HCT116 (cell line): ENCODE measurements at regions not wholly inside any gene's neighbourhood (a gene's known extent, or its start where the extent isn't known, plus 50 kb on each side); places are given as distances from the start of the nearest gene placed in this dataset.

Experiments used
- ATAC-seq: fragments of 200-7000 bp; cut with Tn5 transposase; 2 replicates; pipeline ENCODE4 v1.9.1; 2020; ENCODE audit warnings: mild to moderate bottlenecking, moderate library complexity
- BruUV-seq: library from RNA; stranded (reverse); fragments of 400-500 nt; replicated peaks from 2 replicates; lab custom pipeline; 2021; lab: Mats Ljungman, UMichigan
- CTCF ChIA-PET: fragments of 300-600 bp; sonication (Branson Sonifier 250); formaldehyde crosslinking; loops from one replicate; lab custom pipeline; 2021; ENCODE audit warnings: antibody characterized with exemption; lab: Charles Lee
- POLR2A ChIA-PET: fragments of 300-600, 350-600 bp; sonication (Branson Sonifier 250); formaldehyde crosslinking; loops from one replicate; lab custom pipeline; 2021; ENCODE audit warnings: antibody characterized with exemption; lab: Charles Lee
- RAD21 ChIA-PET, 2 experiments: fragments of 300-600 bp; sonication (Branson Sonifier 250); formaldehyde crosslinking; loops; one replicate each; lab custom pipeline; 2023; ENCODE audit warnings: low total read pairs in 2 of 2; ENCODE audit not compliant: uncharacterized antibody in 2 of 2, unreplicated experiment in 2 of 2, low non-redundant PET in 1 of 2; lab: Charles Lee
- DNase-seq: peaks from one replicate; pipeline ENCODE4 v3.0.0-alpha.2; 2010; ENCODE audit warnings: low read depth, low spot score
- H2AFZ ChIP-seq: fragments of 200-600 bp; shearing (Covaris generic), sonication (generic); 2 replicates; pipeline ENCODE4 v1.6.1; 2017; ENCODE audit warnings: low read depth, mixed run types, mixed read lengths, antibody characterized with exemption, low read length; ENCODE audit not compliant: poor library complexity, severe bottlenecking
- H3K27ac ChIP-seq: 2 replicates; pipeline ENCODE4 v1.5.1; 2012; ENCODE audit warnings: low read depth, low read length
- H3K27me3 ChIP-seq: fragments of 200-600 bp; sonication (generic); 2 replicates; pipeline ENCODE4 v1.6.1; 2016; ENCODE audit warnings: mixed run types, low read length, mixed read lengths; ENCODE audit not compliant: insufficient read depth
- H3K36me3 ChIP-seq, 2 experiments: fragments of 200-500 bp in 1 of 2; fragments of 200-600 bp in 1 of 2; sonication (Bioruptor generic) in 1 of 2; sonication (generic) in 1 of 2; 2 replicates each; pipeline versions ENCODE4 v1.5.1 to v1.6.1; 2014 to 2016; ENCODE audit warnings: low read length in 2 of 2, inconsistent platforms in 1 of 2, mixed read lengths in 1 of 2, mixed run types in 1 of 2; ENCODE audit not compliant: insufficient read depth in 2 of 2, control insufficient read depth in 1 of 2
- H3K4me1 ChIP-seq, 2 experiments: fragments of 200-600 bp in 1 of 2; sonication (generic) in 1 of 2; 2 replicates each; pipeline versions ENCODE4 v1.5.1 to v1.6.1; 2012 to 2017; ENCODE audit warnings: low read length in 2 of 2, inconsistent platforms in 1 of 2, mild to moderate bottlenecking in 1 of 2, mixed read lengths in 1 of 2, mixed run types in 1 of 2, moderate library complexity in 1 of 2; ENCODE audit not compliant: insufficient read depth in 2 of 2, control insufficient read depth in 1 of 2
- H3K4me2 ChIP-seq: fragments of 200-600 bp; sonication (generic); 2 replicates; pipeline ENCODE4 v1.6.1; 2017; ENCODE audit warnings: mixed run types, low read length, mixed read lengths
- H3K4me3 ChIP-seq, 2 experiments: fragments of 200-600 bp in 1 of 2; sonication (generic) in 1 of 2; replicated peaks in 1 of 2; 2 replicates each; pipeline ENCODE4 v1.5.1; 2011 to 2016; ENCODE audit warnings: low read length in 2 of 2, control low read depth in 1 of 2, low read depth in 1 of 2, mild to moderate bottlenecking in 1 of 2, mixed read lengths in 1 of 2, mixed run types in 1 of 2
- H3K79me2 ChIP-seq: fragments of 200-600 bp; sonication (generic); 2 replicates; pipeline ENCODE4 v1.6.1; 2017; ENCODE audit warnings: mild to moderate bottlenecking, mixed run types, low read length, moderate library complexity, mixed read lengths; ENCODE audit not compliant: insufficient read depth
- H3K9ac ChIP-seq: fragments of 200-600 bp; sonication (generic); 2 replicates; pipeline ENCODE4 v1.6.1; 2016; ENCODE audit warnings: low read length, mixed read lengths
- H3K9me2 ChIP-seq: fragments of 200-600 bp; sonication (generic), shearing (Covaris generic); 2 replicates; pipeline ENCODE4 v1.6.1; 2017; ENCODE audit warnings: mixed run types, mild to moderate bottlenecking, moderate library complexity; ENCODE audit not compliant: insufficient read depth
- H3K9me3 ChIP-seq, 2 experiments: fragments of 200-500 bp in 1 of 2; fragments of 200-600 bp in 1 of 2; sonication (Bioruptor generic) in 1 of 2; sonication (generic) in 1 of 2; 2 replicates each; pipeline ENCODE4 v1.6.1; 2014 to 2017; ENCODE audit warnings: low read length in 2 of 2, mixed read lengths in 2 of 2, inconsistent platforms in 1 of 2, low read depth in 1 of 2, mild to moderate bottlenecking in 1 of 2, mixed run types in 1 of 2, moderate library complexity in 1 of 2; ENCODE audit not compliant: control insufficient read depth in 1 of 2, insufficient read depth in 1 of 2
- H4K20me1 ChIP-seq: fragments of 200-600 bp; sonication (generic), shearing (Covaris generic); 2 replicates; pipeline ENCODE4 v1.6.1; 2017; ENCODE audit warnings: mixed run types, mild to moderate bottlenecking, moderate library complexity; ENCODE audit not compliant: insufficient read depth
- CBX3 ChIP-seq: IDR thresholded peaks from 2 replicates; pipeline ENCODE4 v1.6.1; 2012; ENCODE audit warnings: low read depth
- EGR1 ChIP-seq: IDR thresholded peaks from 2 replicates; pipeline ENCODE4 v1.6.1; 2012; ENCODE audit warnings: low read depth
- ELF1 ChIP-seq: IDR thresholded peaks from 2 replicates; pipeline ENCODE4 v1.6.1; 2012; ENCODE audit warnings: low read depth, borderline replicate concordance
- EZH2 ChIP-seq: fragments of 200-600 bp; sonication (generic); IDR thresholded peaks from 2 replicates; pipeline ENCODE4 v1.6.1; 2017; ENCODE audit warnings: antibody characterized with exemption, mixed run types
- EZH2phosphoT487 ChIP-seq: fragments of 200-600 bp; IDR thresholded peaks from 2 replicates; pipeline ENCODE4 v1.6.1; 2018; ENCODE audit warnings: antibody characterized with exemption, borderline replicate concordance
- FOSL1 ChIP-seq: IDR thresholded peaks from 2 replicates; pipeline ENCODE4 v1.6.1; 2012; ENCODE audit warnings: low read depth
- JUND ChIP-seq: IDR thresholded peaks from 2 replicates; pipeline ENCODE4 v1.6.1; 2012
- POLR2A ChIP-seq: IDR thresholded peaks from 2 replicates; pipeline ENCODE4 v1.7.0; 2011; ENCODE audit warnings: borderline replicate concordance; ENCODE audit not compliant: insufficient read depth, insufficient read length; ENCODE audit errors: extremely low read depth
- POLR2AphosphoS5 ChIP-seq: IDR thresholded peaks from 2 replicates; pipeline ENCODE4 v1.6.1; 2011; ENCODE audit warnings: mild to moderate bottlenecking, low read depth, low read length, moderate library complexity
- SIN3A ChIP-seq: IDR thresholded peaks from 2 replicates; pipeline ENCODE4 v1.6.1; 2012; ENCODE audit warnings: low read depth
- TCF7L2 ChIP-seq: IDR thresholded peaks from 2 replicates; pipeline ENCODE4 v1.7.0; 2011; ENCODE audit warnings: borderline replicate concordance, inconsistent platforms; ENCODE audit not compliant: insufficient read depth, insufficient read length; ENCODE audit errors: extremely low read depth
- YY1 ChIP-seq: IDR thresholded peaks from 2 replicates; pipeline ENCODE4 v1.6.1; 2011; ENCODE audit warnings: low read length, low read depth, moderate library complexity, mild to moderate bottlenecking; ENCODE audit not compliant: insufficient replicate concordance; ENCODE audit errors: extremely low read depth
- ZFX ChIP-seq: fragments of 450-650 bp; IDR thresholded peaks from 2 replicates; pipeline ENCODE4 v1.6.1; 2017
- ZNF274 ChIP-seq: fragments of 200-500 bp; sonication (Bioruptor generic); IDR thresholded peaks from 2 replicates; pipeline ENCODE4 v1.6.1; 2014; ENCODE audit warnings: mild to moderate bottlenecking, low read depth, low read length, inconsistent platforms
- intact Hi-C: fragments of 100-400 bp; cut with micrococcal nuclease; formaldehyde crosslinking; loops from 2 replicates; pipeline ENCODE4 v1.10.0; 2022
- TF ChIP-seq, protein P1 (sequence below): IDR thresholded peaks from 2 replicates; pipeline ENCODE4 v1.6.1; 2012
- TF ChIP-seq, protein P2 (sequence below): IDR thresholded peaks from 2 replicates; pipeline ENCODE4 v1.6.1; 2012
- TF ChIP-seq, protein P3 (sequence below), 3 experiments: fragments of 200-600 bp in 1 of 3; sonication (generic) in 1 of 3; IDR thresholded peaks in 2 of 3; conservative IDR thresholded peaks in 1 of 3; 2 replicates each; pipeline ENCODE4 v1.5.1; 2012 to 2017; ENCODE audit warnings: low read depth in 2 of 3, low read length in 2 of 3, antibody characterized with exemption in 1 of 3, borderline replicate concordance in 1 of 3, control low read depth in 1 of 3, mild to moderate bottlenecking in 1 of 3, mixed read lengths in 1 of 3, mixed run types in 1 of 3, moderate library complexity in 1 of 3; ENCODE audit not compliant: insufficient read depth in 1 of 3
- TF ChIP-seq, protein P4 (sequence below): IDR thresholded peaks from 2 replicates; pipeline ENCODE4 v1.6.1; 2012; ENCODE audit warnings: low read depth

- TF ChIP-seq POLR2A: no peak
- no peak for TF ChIP-seq ZFX
- no peak for TF ChIP-seq EGR1
- TF ChIP-seq, protein P1, sequence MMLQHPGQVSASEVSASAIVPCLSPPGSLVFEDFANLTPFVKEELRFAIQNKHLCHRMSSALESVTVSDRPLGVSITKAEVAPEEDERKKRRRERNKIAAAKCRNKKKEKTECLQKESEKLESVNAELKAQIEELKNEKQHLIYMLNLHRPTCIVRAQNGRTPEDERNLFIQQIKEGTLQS: no peak
- TF ChIP-seq EZH2phosphoT487: no peak
- no peak for TF ChIP-seq POLR2AphosphoS5
- TF ChIP-seq, protein P2, sequence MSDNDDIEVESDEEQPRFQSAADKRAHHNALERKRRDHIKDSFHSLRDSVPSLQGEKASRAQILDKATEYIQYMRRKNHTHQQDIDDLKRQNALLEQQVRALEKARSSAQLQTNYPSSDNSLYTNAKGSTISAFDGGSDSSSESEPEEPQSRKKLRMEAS: no peak
- TF ChIP-seq YY1: no peak
- TF ChIP-seq ELF1: no peak
- TF ChIP-seq EZH2: no peak
- TF ChIP-seq JUND: no peak
- no peak for TF ChIP-seq TCF7L2
- TF ChIP-seq FOSL1: no peak
- TF ChIP-seq SIN3A: no peak
- no peak for TF ChIP-seq CBX3
- TF ChIP-seq ZNF274: no peak
- TF ChIP-seq, protein P3, sequence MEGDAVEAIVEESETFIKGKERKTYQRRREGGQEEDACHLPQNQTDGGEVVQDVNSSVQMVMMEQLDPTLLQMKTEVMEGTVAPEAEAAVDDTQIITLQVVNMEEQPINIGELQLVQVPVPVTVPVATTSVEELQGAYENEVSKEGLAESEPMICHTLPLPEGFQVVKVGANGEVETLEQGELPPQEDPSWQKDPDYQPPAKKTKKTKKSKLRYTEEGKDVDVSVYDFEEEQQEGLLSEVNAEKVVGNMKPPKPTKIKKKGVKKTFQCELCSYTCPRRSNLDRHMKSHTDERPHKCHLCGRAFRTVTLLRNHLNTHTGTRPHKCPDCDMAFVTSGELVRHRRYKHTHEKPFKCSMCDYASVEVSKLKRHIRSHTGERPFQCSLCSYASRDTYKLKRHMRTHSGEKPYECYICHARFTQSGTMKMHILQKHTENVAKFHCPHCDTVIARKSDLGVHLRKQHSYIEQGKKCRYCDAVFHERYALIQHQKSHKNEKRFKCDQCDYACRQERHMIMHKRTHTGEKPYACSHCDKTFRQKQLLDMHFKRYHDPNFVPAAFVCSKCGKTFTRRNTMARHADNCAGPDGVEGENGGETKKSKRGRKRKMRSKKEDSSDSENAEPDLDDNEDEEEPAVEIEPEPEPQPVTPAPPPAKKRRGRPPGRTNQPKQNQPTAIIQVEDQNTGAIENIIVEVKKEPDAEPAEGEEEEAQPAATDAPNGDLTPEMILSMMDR (IDR thresholded peaks at IDR 0.05 in 2 of 3, conservative IDR thresholded peaks at IDR 0.05 in 1 of 3; ENCODE audit: borderline replicate concordance in 1 of 3, insufficient read depth in 1 of 3, low read depth in 2 of 3, low read length in 2 of 3): no peak
- TF ChIP-seq, protein P4, sequence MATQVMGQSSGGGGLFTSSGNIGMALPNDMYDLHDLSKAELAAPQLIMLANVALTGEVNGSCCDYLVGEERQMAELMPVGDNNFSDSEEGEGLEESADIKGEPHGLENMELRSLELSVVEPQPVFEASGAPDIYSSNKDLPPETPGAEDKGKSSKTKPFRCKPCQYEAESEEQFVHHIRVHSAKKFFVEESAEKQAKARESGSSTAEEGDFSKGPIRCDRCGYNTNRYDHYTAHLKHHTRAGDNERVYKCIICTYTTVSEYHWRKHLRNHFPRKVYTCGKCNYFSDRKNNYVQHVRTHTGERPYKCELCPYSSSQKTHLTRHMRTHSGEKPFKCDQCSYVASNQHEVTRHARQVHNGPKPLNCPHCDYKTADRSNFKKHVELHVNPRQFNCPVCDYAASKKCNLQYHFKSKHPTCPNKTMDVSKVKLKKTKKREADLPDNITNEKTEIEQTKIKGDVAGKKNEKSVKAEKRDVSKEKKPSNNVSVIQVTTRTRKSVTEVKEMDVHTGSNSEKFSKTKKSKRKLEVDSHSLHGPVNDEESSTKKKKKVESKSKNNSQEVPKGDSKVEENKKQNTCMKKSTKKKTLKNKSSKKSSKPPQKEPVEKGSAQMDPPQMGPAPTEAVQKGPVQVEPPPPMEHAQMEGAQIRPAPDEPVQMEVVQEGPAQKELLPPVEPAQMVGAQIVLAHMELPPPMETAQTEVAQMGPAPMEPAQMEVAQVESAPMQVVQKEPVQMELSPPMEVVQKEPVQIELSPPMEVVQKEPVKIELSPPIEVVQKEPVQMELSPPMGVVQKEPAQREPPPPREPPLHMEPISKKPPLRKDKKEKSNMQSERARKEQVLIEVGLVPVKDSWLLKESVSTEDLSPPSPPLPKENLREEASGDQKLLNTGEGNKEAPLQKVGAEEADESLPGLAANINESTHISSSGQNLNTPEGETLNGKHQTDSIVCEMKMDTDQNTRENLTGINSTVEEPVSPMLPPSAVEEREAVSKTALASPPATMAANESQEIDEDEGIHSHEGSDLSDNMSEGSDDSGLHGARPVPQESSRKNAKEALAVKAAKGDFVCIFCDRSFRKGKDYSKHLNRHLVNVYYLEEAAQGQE: no peak
- TF ChIP-seq, all 23 proteins: peak for 0
- Histone ChIP-seq H4K20me1 (no peaks in the 10 kb centered on the region), H3K4me3 (no peak overlapping the region), H3K9me2 (no peaks in the 10 kb centered on the region), H2AFZ (no peak overlapping the region), H3K4me1 (no peaks in the 10 kb centered on the region), H3K27me3 (peaks cover 8% of the 10 kb centered on the region; the same call in 1 of the 2 replicates), H3K27ac (no peak overlapping the region), H3K9ac (no peak overlapping the region), H3K79me2 (no peaks in the 10 kb centered on the region), H3K9me3 (no peaks in the 10 kb centered on the region), H3K36me3 (no peaks in the 10 kb centered on the region), H3K4me2 (no peak overlapping the region)
- DNase-seq: no peak
- CTCF ChIA-PET: no interaction called here
- intact Hi-C loops: no loop called here
- BruUV-seq: no TSS peak
- ATAC-seq: no peak
- POLR2A ChIA-PET: no interaction called here
- RAD21 ChIA-PET: no interaction called here
These were observed 97.8 kb upstream of the PCSK2 start for GRCh38 chr20:17129089-17129488.
